LNCAP (cell line): ENCODE measurements at regions not wholly inside any gene's neighbourhood (a gene's known extent, or its start where the extent isn't known, plus 50 kb on each side); places are given as distances from the start of the nearest gene placed in this dataset.

Source experiments
- CTCF ChIP-seq: fragments of 450-650 bp; IDR thresholded peaks from 2 replicates; pipeline ENCODE4 v1.5.1; 2017; ENCODE audit warnings: mild to moderate bottlenecking

DNA sequence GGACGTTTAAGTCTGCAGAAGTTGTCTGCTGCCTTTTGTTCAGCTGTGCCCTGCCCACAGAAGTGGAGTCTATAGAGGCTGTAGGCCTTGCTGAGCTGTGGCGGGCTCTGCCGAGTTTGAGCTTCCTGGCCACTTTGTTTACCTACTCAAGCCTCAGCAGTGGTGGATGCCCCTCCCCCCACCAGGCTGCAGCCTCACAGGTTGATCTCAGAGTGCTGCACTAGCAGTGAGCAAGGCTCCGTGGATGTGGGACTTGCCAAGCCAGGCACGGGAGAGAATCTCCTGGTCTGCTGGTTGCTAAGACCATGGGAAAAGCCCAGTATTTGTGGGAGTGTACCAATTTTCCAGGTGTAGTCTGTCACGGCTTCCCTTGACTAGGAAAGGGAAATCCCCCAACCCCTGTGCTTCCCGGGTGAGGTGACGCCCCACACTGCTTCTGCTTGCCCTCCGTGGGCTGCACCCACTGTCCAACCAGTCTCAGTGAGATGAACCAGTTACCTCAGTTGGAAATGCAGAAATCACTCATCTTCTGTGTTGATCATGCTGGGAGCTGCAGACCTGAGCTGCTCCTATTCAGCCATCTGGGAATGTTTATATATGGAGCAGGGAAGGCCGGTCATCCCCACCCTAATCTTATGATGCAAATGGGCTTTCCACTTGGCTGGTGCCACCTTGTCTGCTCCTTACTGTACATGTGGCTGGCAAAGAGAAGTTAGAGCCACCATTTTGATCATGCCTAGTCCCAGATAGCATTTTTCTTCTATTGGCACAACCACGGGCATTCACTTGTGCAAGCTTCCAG is 156.9 kb upstream of the ITGA6 start:
- TF ChIP-seq CTCF, result no peak

GRCh38 chr2:172273910-172274571 is 153.3 kb upstream of the ITGA6 start:
- no peak for TF ChIP-seq CTCF

GRCh38 chr2:172275239-172275638 is 152.1 kb upstream of the ITGA6 start:
- TF ChIP-seq CTCF, result no peak

DNA sequence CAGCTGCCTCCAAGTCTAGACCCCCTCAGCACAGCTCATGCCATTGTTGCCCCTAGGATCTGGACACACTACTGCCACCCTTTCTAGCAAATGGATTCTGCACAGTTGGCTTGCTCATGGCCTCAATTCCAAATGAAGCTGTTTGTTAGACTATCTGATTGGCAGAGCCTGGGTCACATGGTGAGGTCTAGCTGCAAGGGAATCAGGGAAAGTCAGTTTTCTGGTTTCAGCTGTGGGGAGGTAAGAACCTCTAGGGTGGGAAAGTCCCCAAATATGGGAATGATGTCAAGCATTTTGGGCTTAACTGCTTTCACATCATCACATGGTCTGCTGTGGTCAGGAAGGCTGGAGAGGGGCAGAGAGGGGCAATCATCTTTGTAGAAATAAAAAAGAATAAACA is 150.4 kb upstream of the ITGA6 start:
- TF ChIP-seq CTCF, result no peak

- TF ChIP-seq CTCF, result no peak
Measured at GRCh38 chr2:172278667-172279066, 148.7 kb upstream of the ITGA6 start.

GRCh38 chr2:172279214-172279613 is 148.2 kb upstream of the ITGA6 start:
- no peak for TF ChIP-seq CTCF

GRCh38 chr2:172279813-172280212 is 147.6 kb upstream of the ITGA6 start:
- TF ChIP-seq CTCF, result no peak
